A549 (cell line): ENCODE measurements at regions not wholly inside any gene's neighbourhood (a gene's known extent, or its start where the extent isn't known, plus 50 kb on each side); places are given as distances from the start of the nearest gene placed in this dataset.

Source experiments
- ATAC-seq, 2 experiments: fragments of 200-7000 bp in 1 of 2; fragments of >200 bp in 1 of 2; cut with Nextera tagmentation in 1 of 2; cut with Tn5 transposase in 1 of 2; 3 replicates each; pipeline versions ENCODE4 v1.8.0 to v1.9.1; 2018 to 2020; ENCODE audit warnings: mild to moderate bottlenecking in 1 of 2, moderate library complexity in 1 of 2
- CTCF ChIA-PET: fragments of 300-600 bp; sonication (Branson Sonifier 250); formaldehyde crosslinking; extraction: SDS; loops from one replicate; lab custom pipeline; 2021; ENCODE audit warnings: antibody characterized with exemption, inconsistent platforms; lab: Yijun Ruan, JAX
- POLR2A ChIA-PET: fragments of 350-600 bp; formaldehyde crosslinking; extraction: SDS; loops from one replicate; lab custom pipeline; 2021; ENCODE audit warnings: antibody characterized with exemption, inconsistent platforms; lab: Yijun Ruan, JAX
- DNase-seq, 2 experiments: peaks; one replicate each; pipeline versions ENCODE4 v3.0.0 to v3.0.0-alpha.2; 2011 to 2016; ENCODE audit warnings: low read depth in 1 of 2, low spot score in 1 of 2
- FAIRE-seq: peaks from 2 replicates; lab custom pipeline; 2011; peaks lifted over from hg19 to GRCh38; lab: Jason Lieb, UNC
- H3K27ac ChIP-seq, 2 experiments: fragments of >200 bp; sonication (Bioruptor Twin); formaldehyde crosslinking; 3 replicates each; pipeline ENCODE4 v1.5.1; 2016 to 2017
- H3K4me1 ChIP-seq: fragments of >200 bp; sonication (Bioruptor Twin); formaldehyde crosslinking; 3 replicates; pipeline ENCODE4 v1.6.1; 2016
- H3K4me2 ChIP-seq: fragments of >200 bp; sonication (Bioruptor Twin); formaldehyde crosslinking; 3 replicates; pipeline ENCODE4 v1.6.1; 2016
- H3K4me3 ChIP-seq: fragments of >200 bp; sonication (Bioruptor Twin); formaldehyde crosslinking; 3 replicates; pipeline ENCODE4 v1.5.1; 2016
- H3K9me3 ChIP-seq: fragments of >200 bp; sonication (Bioruptor Twin); formaldehyde crosslinking; 3 replicates; pipeline ENCODE4 v1.6.1; 2016
- EHMT2 ChIP-seq: fragments of 200-600 bp; sonication (generic); IDR thresholded peaks from 2 replicates; pipeline ENCODE4 v1.6.1; 2016; ENCODE audit warnings: antibody characterized with exemption, low read depth, mild to moderate bottlenecking, moderate library complexity
- FOSB ChIP-seq: fragments of 250-450 bp; sonication (Bioruptor Pico); IDR thresholded peaks from 2 replicates; pipeline ENCODE4 v1.5.0; 2020; ENCODE audit warnings: mild to moderate bottlenecking, moderate library complexity
- FOSL2 ChIP-seq, 2 experiments: fragments of 450-650 bp in 1 of 2; fragments of >200 bp in 1 of 2; sonication (Bioruptor Twin) in 1 of 2; formaldehyde crosslinking; IDR thresholded peaks; 2 replicates each; pipeline versions ENCODE4 v1.5.0 to v1.6.1; 2016 to 2020; ENCODE audit warnings: mild to moderate bottlenecking in 1 of 2, moderate library complexity in 1 of 2
- GATA3 ChIP-seq: IDR thresholded peaks from 2 replicates; pipeline ENCODE4 v1.6.1; 2012; ENCODE audit warnings: borderline replicate concordance
- JUNB ChIP-seq: fragments of >200 bp; sonication (Bioruptor Twin); formaldehyde crosslinking; IDR thresholded peaks from 2 replicates; pipeline ENCODE4 v1.6.1; 2016
- MYC ChIP-seq: IDR thresholded peaks from 2 replicates; pipeline ENCODE4 v1.6.1; 2012; ENCODE audit warnings: mild to moderate bottlenecking, inconsistent platforms, low read length, improper control_type of control experiment, borderline replicate concordance
- NFE2L2 ChIP-seq: fragments of 150-350 bp; conservative IDR thresholded peaks from 2 replicates; pipeline ENCODE4 v1.6.1; 2014; ENCODE audit warnings: low read length
- NPAS2 ChIP-seq: fragments of 250-450 bp; sonication (Bioruptor Pico); IDR thresholded peaks from 2 replicates; pipeline ENCODE4 v1.8.0; 2022; ENCODE audit warnings: mild to moderate bottlenecking, moderate library complexity, borderline replicate concordance
- PHF8 ChIP-seq: fragments of 200-600 bp; sonication (generic); IDR thresholded peaks from 2 replicates; pipeline ENCODE4 v1.6.1; 2016; ENCODE audit warnings: low read depth, mild to moderate bottlenecking, antibody characterized with exemption, moderate library complexity, borderline replicate concordance
- RARB ChIP-seq: fragments of 250-450 bp; sonication (Bioruptor Pico); IDR thresholded peaks from 2 replicates; pipeline ENCODE4 v1.8.0; 2021; ENCODE audit warnings: mild to moderate bottlenecking, moderate library complexity
- RFX5 ChIP-seq: fragments of 450-650 bp; IDR thresholded peaks from 2 replicates; pipeline ENCODE4 v1.7.1; 2014; ENCODE audit warnings: antibody characterized with exemption, mild to moderate bottlenecking, moderate library complexity
- RNF2 ChIP-seq: fragments of 200-600 bp; sonication (generic); IDR thresholded peaks from 2 replicates; pipeline ENCODE4 v1.6.1; 2016; ENCODE audit warnings: low read depth, mild to moderate bottlenecking, antibody characterized with exemption, moderate library complexity, borderline replicate concordance
- SREBF2 ChIP-seq: fragments of 450-650 bp; IDR thresholded peaks from 2 replicates; pipeline ENCODE4 v1.6.1; 2014; ENCODE audit warnings: mild to moderate bottlenecking, moderate library complexity
- ZC3H11A ChIP-seq: fragments of 450-650 bp; IDR thresholded peaks from 2 replicates; pipeline ENCODE4 v1.6.1; 2014; ENCODE audit warnings: antibody characterized with exemption, mild to moderate bottlenecking
- ZFP36 ChIP-seq: fragments of 450-650 bp; IDR thresholded peaks from 2 replicates; pipeline ENCODE4 v1.6.1; 2014; ENCODE audit warnings: borderline replicate concordance; ENCODE audit not compliant: partially characterized antibody
- ZSCAN20 ChIP-seq: fragments of 250-450 bp; sonication (Bioruptor Pico); IDR thresholded peaks from 2 replicates; pipeline ENCODE4 v1.8.0; 2022; ENCODE audit warnings: mild to moderate bottlenecking, moderate library complexity
- WGBS: methylation state at CpG from one replicate; pipeline ENCODE4 v1.1.6; 2017; ENCODE audit errors: missing lambda C conversion rate; 5-methylcytosine and 5-hydroxymethylcytosine counted together
- TF ChIP-seq, protein P1 (sequence below): fragments of 450-650 bp; IDR thresholded peaks from 2 replicates; pipeline ENCODE4 v1.6.1; 2014; ENCODE audit warnings: antibody characterized with exemption
- TF ChIP-seq, protein P2 (sequence below): fragments of 150-350 bp; IDR thresholded peaks from 2 replicates; pipeline ENCODE4 v1.6.1; 2014; ENCODE audit warnings: low read depth, mild to moderate bottlenecking, low read length
- TF ChIP-seq, protein P3 (sequence below): IDR thresholded peaks from 2 replicates; pipeline ENCODE4 v1.6.1; 2012; ENCODE audit warnings: low read depth, borderline replicate concordance
- TF ChIP-seq, protein P4 (sequence below): fragments of 250-450 bp; sonication (Bioruptor Pico); IDR thresholded peaks from 2 replicates; pipeline ENCODE4 v1.5.0; 2020; ENCODE audit warnings: low read depth, mild to moderate bottlenecking, moderate library complexity
- TF ChIP-seq, protein P5 (sequence below): fragments of >200 bp; sonication (Bioruptor Twin); formaldehyde crosslinking; IDR thresholded peaks from 3 replicates; pipeline ENCODE4 v1.6.1; 2016

DNA sequence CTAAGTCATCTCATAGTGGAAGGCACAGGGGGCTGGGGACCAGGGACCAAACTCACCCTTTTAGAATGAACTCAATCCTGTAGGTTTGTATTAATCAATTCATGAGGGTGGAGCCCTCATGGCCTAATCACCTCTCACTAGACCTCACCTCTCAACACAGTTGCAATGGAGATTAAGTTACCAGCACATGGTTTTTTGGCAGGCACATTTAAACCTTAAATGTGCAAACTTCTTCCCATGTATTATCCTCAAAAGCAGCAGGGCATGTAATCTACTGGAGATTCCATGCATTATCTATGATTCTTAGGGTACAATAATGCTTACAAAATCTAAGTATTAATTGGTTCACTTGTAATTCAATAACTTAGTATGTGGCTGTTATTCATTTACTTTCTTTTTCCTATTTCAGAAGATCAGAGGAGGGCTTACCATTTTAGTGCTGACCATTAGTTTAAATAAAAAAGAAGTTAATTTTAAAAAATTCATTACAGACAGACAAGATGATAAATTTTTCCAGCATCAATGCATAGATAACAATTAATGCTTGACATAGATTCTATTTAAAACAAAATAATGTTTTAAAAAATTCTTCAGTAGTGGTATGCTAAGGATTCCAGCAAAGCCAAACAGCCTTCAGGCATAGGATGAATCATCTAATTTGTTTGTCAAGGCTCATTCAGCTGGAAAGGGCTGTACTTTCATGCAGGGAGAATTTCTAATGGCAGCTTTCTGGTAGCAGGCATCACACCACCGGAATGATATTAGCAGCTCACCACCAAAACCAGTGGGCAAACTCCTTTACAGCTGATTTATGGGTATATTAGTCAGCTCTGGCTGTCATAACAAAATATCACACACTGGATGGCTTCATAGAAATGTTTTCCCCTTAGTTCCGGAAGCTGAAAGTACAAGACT lies 124.6 kb upstream of the ZNF648 start:
- 0 out of 6 replicates have a peak overlapping the region, but pooled peaks of 1 of the 2 experiments have one; percentile 21 for H3K27ac ChIP-seq
- peaks cover 27% of the 10 kb centered on the region for H3K4me1 ChIP-seq
- WGBS, result 12% methylated on average over 2 of the region's 2 CpGs
- TF ChIP-seq JUNB, result peak; percentile 63
- TF ChIP-seq, protein P1, sequence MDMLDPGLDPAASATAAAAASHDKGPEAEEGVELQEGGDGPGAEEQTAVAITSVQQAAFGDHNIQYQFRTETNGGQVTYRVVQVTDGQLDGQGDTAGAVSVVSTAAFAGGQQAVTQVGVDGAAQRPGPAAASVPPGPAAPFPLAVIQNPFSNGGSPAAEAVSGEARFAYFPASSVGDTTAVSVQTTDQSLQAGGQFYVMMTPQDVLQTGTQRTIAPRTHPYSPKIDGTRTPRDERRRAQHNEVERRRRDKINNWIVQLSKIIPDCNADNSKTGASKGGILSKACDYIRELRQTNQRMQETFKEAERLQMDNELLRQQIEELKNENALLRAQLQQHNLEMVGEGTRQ, result no peak
- peak; percentile 57 for TF ChIP-seq FOSL2 (IDR thresholded peaks at IDR 0.05)
- peak; percentile 68 for TF ChIP-seq FOSL2 (CRISPR knock-in tag; IDR thresholded peaks at IDR 0.05)
- H3K9me3 ChIP-seq, result no peaks in the 10 kb centered on the region
- no peak overlapping the region for H3K4me3 ChIP-seq
- peak overlapping the region; percentile 51 for H3K4me2 ChIP-seq
- ChIA-PET POLR2A (no interaction called here), CTCF (interaction anchor here (1.1 to 1.3 kb wide), 2 partner anchors 43 to 101 kb away, joined by 3 read pairs; no protein-coding TSS in a partner anchor)
- FAIRE-seq, result no peak
- ATAC-seq, result peak; percentile 87 to 92
- DNase-seq, result peak; percentile 54 to 56

DNA sequence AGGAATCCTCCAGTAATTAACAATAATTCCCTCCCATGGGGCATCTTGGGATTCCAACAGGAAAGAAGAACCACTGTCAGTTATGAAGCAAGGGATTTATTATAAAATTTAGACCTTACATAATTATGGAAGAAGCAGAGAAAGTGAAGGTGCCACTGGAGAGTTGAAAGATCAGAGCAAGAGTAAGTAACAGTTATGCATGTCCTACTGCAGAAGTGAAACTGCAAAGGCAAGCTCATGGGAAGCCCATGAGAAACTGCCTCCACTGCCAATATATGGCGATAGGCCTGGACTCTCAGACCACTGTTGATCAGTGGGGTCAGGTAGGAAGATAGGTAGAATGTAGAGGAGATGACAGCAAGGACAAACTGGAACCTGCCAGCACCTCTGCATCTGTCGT lies 123.6 kb upstream of the ZNF648 start:
- H3K4me3 ChIP-seq, result no peak overlapping the region
- H3K27ac ChIP-seq, result no peak overlapping the region
- ATAC-seq (no peak), DNase-seq (no peak), FAIRE-seq (no peak)
- POLR2A ChIA-PET, result no interaction called here
- no peak for TF ChIP-seq NPAS2
- TF ChIP-seq EHMT2, result no peak
- no peak for TF ChIP-seq ZSCAN20 (CRISPR knock-in tag)
- TF ChIP-seq, protein P2, sequence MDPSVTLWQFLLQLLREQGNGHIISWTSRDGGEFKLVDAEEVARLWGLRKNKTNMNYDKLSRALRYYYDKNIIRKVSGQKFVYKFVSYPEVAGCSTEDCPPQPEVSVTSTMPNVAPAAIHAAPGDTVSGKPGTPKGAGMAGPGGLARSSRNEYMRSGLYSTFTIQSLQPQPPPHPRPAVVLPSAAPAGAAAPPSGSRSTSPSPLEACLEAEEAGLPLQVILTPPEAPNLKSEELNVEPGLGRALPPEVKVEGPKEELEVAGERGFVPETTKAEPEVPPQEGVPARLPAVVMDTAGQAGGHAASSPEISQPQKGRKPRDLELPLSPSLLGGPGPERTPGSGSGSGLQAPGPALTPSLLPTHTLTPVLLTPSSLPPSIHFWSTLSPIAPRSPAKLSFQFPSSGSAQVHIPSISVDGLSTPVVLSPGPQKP, result no peak
- TF ChIP-seq, protein P3, sequence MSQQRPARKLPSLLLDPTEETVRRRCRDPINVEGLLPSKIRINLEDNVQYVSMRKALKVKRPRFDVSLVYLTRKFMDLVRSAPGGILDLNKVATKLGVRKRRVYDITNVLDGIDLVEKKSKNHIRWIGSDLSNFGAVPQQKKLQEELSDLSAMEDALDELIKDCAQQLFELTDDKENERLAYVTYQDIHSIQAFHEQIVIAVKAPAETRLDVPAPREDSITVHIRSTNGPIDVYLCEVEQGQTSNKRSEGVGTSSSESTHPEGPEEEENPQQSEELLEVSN, result no peak
- TF ChIP-seq ZC3H11A, result no peak
- no peak for TF ChIP-seq RNF2
- no peak for TF ChIP-seq ZFP36
- TF ChIP-seq, protein P1, result no peak
- no peak for TF ChIP-seq PHF8
- TF ChIP-seq SREBF2, result no peak
- TF ChIP-seq MYC, result no peak
- no peak for TF ChIP-seq FOSB (CRISPR knock-in tag)
- no peak for TF ChIP-seq JUNB
- CTCF ChIA-PET, result interaction anchor here (2.1 kb wide), 1 partner anchor 42 kb away, joined by 5 read pairs; no protein-coding TSS in a partner anchor
- 87% methylated on average over 2 of the region's 2 CpGs for WGBS
- H3K4me2 ChIP-seq, result no peak overlapping the region; the same call in 2 of the 3 replicates
- H3K4me1 ChIP-seq, result peaks cover 28% of the 10 kb centered on the region
- no peaks in the 10 kb centered on the region for H3K9me3 ChIP-seq

DNA sequence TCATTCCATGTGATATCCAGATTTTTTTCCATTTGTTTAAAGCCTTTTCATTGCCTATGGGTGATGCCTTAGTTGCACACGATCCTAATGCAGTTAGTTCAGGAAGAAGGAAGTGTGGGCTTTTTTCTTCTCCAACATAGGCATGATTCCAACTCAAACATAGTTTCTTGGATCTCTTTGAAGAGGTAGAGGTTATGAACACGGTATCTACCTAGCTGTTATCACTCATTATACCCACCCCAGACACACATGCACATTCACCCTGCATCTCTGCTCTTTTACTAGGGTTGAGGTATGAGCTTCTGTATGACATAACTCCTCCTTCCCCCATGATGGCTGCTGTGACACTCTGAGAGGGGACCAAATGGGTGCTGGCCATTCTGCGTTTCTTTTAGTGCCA lies 122.1 kb upstream of the ZNF648 start:
- 24% methylated on average over 3 of the region's 3 CpGs for WGBS
- DNase-seq (no peak), ATAC-seq (no peak; a peak in 1 of 6 replicates), FAIRE-seq (no peak)
- POLR2A ChIA-PET, result no interaction called here
- Histone ChIP-seq H3K4me3 (no peak overlapping the region), H3K4me2 (no peak overlapping the region), H3K27ac (no peak overlapping the region), H3K9me3 (no peaks in the 10 kb centered on the region), H3K4me1 (peaks cover 28% of the 10 kb centered on the region)
- CTCF ChIA-PET, result interaction anchor here (2.1 kb wide), 1 partner anchor 40 kb away, joined by 5 read pairs; no protein-coding TSS in a partner anchor
- no peak for TF ChIP-seq RFX5
- TF ChIP-seq, protein P4, sequence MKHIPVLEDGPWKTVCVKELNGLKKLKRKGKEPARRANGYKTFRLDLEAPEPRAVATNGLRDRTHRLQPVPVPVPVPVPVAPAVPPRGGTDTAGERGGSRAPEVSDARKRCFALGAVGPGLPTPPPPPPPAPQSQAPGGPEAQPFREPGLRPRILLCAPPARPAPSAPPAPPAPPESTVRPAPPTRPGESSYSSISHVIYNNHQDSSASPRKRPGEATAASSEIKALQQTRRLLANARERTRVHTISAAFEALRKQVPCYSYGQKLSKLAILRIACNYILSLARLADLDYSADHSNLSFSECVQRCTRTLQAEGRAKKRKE (CRISPR knock-in tag), result no peak
- TF ChIP-seq, protein P5, sequence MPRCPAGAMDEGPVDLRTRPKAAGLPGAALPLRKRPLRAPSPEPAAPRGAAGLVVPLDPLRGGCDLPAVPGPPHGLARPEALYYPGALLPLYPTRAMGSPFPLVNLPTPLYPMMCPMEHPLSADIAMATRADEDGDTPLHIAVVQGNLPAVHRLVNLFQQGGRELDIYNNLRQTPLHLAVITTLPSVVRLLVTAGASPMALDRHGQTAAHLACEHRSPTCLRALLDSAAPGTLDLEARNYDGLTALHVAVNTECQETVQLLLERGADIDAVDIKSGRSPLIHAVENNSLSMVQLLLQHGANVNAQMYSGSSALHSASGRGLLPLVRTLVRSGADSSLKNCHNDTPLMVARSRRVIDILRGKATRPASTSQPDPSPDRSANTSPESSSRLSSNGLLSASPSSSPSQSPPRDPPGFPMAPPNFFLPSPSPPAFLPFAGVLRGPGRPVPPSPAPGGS, result no peak
- no peak for TF ChIP-seq GATA3
- TF ChIP-seq RARB, result no peak
- TF ChIP-seq NFE2L2, result no peak
